ENCODE measurements at regions not wholly inside any gene's neighbourhood (a gene's known extent, or its start where the extent isn't known, plus 50 kb on each side); places are given as distances from the start of the nearest gene placed in this dataset.

DNA sequence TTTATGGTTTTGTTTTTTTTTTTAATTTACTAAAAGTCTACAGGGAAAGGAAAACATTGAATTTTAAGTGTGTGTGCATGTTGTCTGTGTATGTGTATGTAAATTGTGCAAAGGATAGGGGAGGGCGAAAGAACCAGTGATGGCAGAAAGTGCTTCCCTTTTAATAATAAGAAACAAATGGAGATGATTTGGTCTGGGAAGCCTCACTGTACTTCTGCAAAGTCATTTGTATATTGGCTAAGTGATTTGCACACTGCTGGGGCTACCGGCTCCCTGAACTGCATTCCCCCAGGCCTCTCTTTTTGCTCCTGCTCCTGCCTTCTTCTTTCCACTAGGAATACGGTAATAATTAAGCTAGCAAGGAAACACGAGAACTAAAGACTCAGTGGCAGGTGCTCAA is 101.2 kb downstream of the CD47 start:
- ChIA-PET SMC1A (ENCODE audit: uncharacterized antibody, unreplicated experiment) (no interaction called here), RAD21 (ENCODE audit: unreplicated experiment) (no interaction called here), CTCF (no interaction called here), POLR2A (no interaction called here)
- BruUV-seq (replicated peaks), result no TSS peak
- ATAC-seq, result no peak
- Histone ChIP-seq H3K27ac (ENCODE audit: control insufficient read depth, insufficient read depth) (no peak overlapping the region), H3K79me2 (ENCODE audit: control insufficient read depth, insufficient read depth, low read length) (no peaks in the 10 kb centered on the region), H3K4me1 (ENCODE audit: control insufficient read depth, insufficient read depth, low read length) (no peaks in the 10 kb centered on the region), H4K20me1 (ENCODE audit: control insufficient read depth, insufficient read depth) (no peaks in the 10 kb centered on the region), H3K4me3 (no peak overlapping the region), H3K9me3 (replicated peaks; ENCODE audit: control insufficient read depth, insufficient read depth, low read length) (no peaks in the 10 kb centered on the region), H3K36me3 (ENCODE audit: control insufficient read depth in 2 of 2, insufficient read depth in 2 of 2, low read length in 1 of 2) (no peaks in the 10 kb centered on the region), H3K9ac (ENCODE audit: control insufficient read depth, insufficient read depth, low read length) (no peak overlapping the region), H3K27me3 (replicated peaks in 1 of 2; ENCODE audit: control insufficient read depth in 2 of 2, insufficient read depth in 2 of 2, low read length in 1 of 2) (no peaks in the 10 kb centered on the region), H2AFZ (ENCODE audit: control insufficient read depth, low read depth, low read length) (no peak overlapping the region), H3K4me2 (ENCODE audit: control insufficient read depth, insufficient read depth) (no peak overlapping the region)
- WGBS (ENCODE audit: insufficient coverage, insufficient replicate concordance, low lambda C conversion rate, missing lambda C conversion rate), result 8% methylated on average over 4 of the region's 4 CpGs
- intact Hi-C loops (cut with micrococcal nuclease; ENCODE audit: unreplicated experiment), result no loop called here
- TF ChIP-seq RBBP5 (conservative IDR thresholded peaks at IDR 0.05), result no peak
- TF ChIP-seq, protein P1, sequence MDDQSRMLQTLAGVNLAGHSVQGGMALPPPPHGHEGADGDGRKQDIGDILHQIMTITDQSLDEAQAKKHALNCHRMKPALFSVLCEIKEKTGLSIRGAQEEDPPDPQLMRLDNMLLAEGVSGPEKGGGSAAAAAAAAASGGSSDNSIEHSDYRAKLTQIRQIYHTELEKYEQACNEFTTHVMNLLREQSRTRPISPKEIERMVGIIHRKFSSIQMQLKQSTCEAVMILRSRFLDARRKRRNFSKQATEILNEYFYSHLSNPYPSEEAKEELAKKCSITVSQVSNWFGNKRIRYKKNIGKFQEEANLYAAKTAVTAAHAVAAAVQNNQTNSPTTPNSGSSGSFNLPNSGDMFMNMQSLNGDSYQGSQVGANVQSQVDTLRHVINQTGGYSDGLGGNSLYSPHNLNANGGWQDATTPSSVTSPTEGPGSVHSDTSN (IDR thresholded peaks at IDR 0.05; ENCODE audit: insufficient replicate concordance, low read depth, low read length), result no peak
- in situ Hi-C loops (cut with MboI), result no loop called here
- DNase-seq (ENCODE audit: low read depth, low spot score), result no peak
- FAIRE-seq, result no peak

DNA sequence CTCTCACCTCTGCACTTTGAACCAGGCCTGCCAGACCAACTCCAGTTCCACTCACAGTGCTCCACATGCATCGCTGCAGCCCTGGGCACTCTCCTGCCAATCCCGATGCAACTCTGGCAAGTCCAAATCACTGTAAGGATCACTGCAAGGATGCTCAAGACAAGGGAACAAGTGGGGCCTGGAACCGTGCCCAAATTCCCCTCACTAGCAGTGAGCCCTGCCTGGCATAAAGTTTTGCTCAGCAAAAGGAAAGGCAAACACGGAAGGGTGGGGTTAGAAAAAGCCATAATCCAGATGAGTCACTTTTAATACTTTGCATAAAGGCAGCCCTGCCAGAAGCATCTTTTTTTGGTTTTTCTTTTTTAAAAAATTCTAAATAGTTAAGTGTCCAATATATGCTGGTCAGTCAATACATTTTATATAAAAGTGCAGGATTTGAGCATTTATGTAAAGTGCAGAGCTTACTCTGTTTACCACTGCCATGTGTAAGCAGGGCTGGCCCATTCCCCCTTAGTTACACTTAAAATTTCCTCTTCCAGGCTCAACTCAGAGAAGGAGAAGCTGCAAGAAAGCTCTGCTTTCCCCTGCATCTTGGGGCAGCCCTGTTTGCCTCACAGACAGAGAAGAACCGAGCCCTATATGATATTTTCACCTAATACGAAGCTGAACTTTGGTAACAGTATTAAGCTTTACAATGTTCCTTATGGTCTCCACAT is 102.2 kb downstream of the CD47 start:
- Histone ChIP-seq H3K4me2 (ENCODE audit: control insufficient read depth, insufficient read depth) (no peak overlapping the region), H3K9ac (ENCODE audit: control insufficient read depth, insufficient read depth, low read length) (no peak overlapping the region), H2AFZ (ENCODE audit: control insufficient read depth, low read depth, low read length) (no peak overlapping the region), H3K27me3 (replicated peaks in 1 of 2; ENCODE audit: control insufficient read depth in 2 of 2, insufficient read depth in 2 of 2, low read length in 1 of 2) (no peaks in the 10 kb centered on the region), H3K27ac (ENCODE audit: control insufficient read depth, insufficient read depth) (no peak overlapping the region), H3K79me2 (ENCODE audit: control insufficient read depth, insufficient read depth, low read length) (no peaks in the 10 kb centered on the region), H3K9me3 (replicated peaks; ENCODE audit: control insufficient read depth, insufficient read depth, low read length) (no peaks in the 10 kb centered on the region), H3K4me1 (ENCODE audit: control insufficient read depth, insufficient read depth, low read length) (no peaks in the 10 kb centered on the region), H4K20me1 (ENCODE audit: control insufficient read depth, insufficient read depth) (no peaks in the 10 kb centered on the region), H3K36me3 (ENCODE audit: control insufficient read depth in 2 of 2, insufficient read depth in 2 of 2, low read length in 1 of 2) (no peaks in the 10 kb centered on the region), H3K4me3 (no peak overlapping the region)
- no TSS peak for BruUV-seq (replicated peaks)
- CTCF ChIA-PET, result no interaction called here
- RAD21 ChIA-PET (ENCODE audit: unreplicated experiment), result no interaction called here
- FAIRE-seq (no peak), ATAC-seq (no peak), DNase-seq (ENCODE audit: low read depth, low spot score) (no peak)
- SMC1A ChIA-PET (ENCODE audit: uncharacterized antibody, unreplicated experiment), result no interaction called here
- in situ Hi-C loops (cut with MboI), result no loop called here
- intact Hi-C loops (cut with micrococcal nuclease; ENCODE audit: unreplicated experiment), result no loop called here
- POLR2A ChIA-PET, result no interaction called here
- no peak for TF ChIP-seq CHD2 (IDR thresholded peaks at IDR 0.05; ENCODE audit: borderline replicate concordance, low read depth, low read length)
- TF ChIP-seq WRNIP1 (IDR thresholded peaks at IDR 0.05; ENCODE audit: borderline replicate concordance, low read depth, low read length), result no peak
- TF ChIP-seq NFYA (IDR thresholded peaks at IDR 0.05; ENCODE audit: borderline replicate concordance, low read depth, low read length), result no peak
- WGBS (ENCODE audit: insufficient coverage, insufficient replicate concordance, low lambda C conversion rate, missing lambda C conversion rate), result 40% methylated on average over 6 of the region's 6 CpGs

Data from GM12878 (cell line).